ENCODE measurements at regions not wholly inside any gene's neighbourhood (a gene's known extent, or its start where the extent isn't known, plus 50 kb on each side); places are given as distances from the start of the nearest gene placed in this dataset.
A peak's percentile ranks its signal among the peaks of the same experiment; 100 is the strongest.

DNA sequence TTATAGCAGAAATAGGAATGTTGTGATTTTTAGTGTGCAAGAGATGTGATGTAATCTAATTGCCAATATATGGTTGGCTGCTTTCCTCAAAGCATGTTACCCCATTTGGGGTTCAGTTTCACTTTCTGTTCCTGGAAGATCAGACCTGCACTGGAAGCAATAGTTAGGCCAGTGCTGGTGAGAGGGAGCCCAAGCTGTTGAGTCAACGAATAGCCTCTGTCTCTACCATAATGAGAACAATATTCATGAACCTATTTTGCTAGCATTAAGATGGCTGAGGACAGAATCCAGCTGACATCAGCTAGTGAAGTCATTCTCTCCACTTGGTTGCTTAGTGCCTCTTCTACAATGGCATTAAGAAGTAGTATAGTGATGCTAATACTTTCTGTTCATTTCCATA is 379.9 kb upstream of the DCN start:
- Histone ChIP-seq H2AFZ (no peak overlapping the region), H3K27ac (no peak overlapping the region), H3K4me1 (ENCODE audit: insufficient read depth) (no peaks in the 10 kb centered on the region), H4K20me1 (ENCODE audit: insufficient read depth, poor library complexity, severe bottlenecking) (no peaks in the 10 kb centered on the region), H3K4me2 (no peak overlapping the region), H3K4me3 (no peak overlapping the region), H3K79me2 (no peaks in the 10 kb centered on the region), H3K9me2 (replicated peaks; ENCODE audit: insufficient read depth) (no peaks in the 10 kb centered on the region), H3K27me3 (no peaks in the 10 kb centered on the region), H3K36me3 (replicated peaks; ENCODE audit: insufficient read depth, low read depth) (no peaks in the 10 kb centered on the region), H3K9me3 (ENCODE audit: low read depth) (no peaks in the 10 kb centered on the region)
- 95% methylated on average over 1 of the region's 1 CpG for WGBS (ENCODE audit: low lambda C conversion rate, missing lambda C conversion rate)
- no peak for DNase-seq (ENCODE audit: low spot score)
- no peak for TF ChIP-seq EZH2 (IDR thresholded peaks at IDR 0.05; ENCODE audit: borderline replicate concordance)
- TF ChIP-seq, protein P1, sequence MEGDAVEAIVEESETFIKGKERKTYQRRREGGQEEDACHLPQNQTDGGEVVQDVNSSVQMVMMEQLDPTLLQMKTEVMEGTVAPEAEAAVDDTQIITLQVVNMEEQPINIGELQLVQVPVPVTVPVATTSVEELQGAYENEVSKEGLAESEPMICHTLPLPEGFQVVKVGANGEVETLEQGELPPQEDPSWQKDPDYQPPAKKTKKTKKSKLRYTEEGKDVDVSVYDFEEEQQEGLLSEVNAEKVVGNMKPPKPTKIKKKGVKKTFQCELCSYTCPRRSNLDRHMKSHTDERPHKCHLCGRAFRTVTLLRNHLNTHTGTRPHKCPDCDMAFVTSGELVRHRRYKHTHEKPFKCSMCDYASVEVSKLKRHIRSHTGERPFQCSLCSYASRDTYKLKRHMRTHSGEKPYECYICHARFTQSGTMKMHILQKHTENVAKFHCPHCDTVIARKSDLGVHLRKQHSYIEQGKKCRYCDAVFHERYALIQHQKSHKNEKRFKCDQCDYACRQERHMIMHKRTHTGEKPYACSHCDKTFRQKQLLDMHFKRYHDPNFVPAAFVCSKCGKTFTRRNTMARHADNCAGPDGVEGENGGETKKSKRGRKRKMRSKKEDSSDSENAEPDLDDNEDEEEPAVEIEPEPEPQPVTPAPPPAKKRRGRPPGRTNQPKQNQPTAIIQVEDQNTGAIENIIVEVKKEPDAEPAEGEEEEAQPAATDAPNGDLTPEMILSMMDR (IDR thresholded peaks at IDR 0.05; ENCODE audit: poor library complexity): no peak

DNA sequence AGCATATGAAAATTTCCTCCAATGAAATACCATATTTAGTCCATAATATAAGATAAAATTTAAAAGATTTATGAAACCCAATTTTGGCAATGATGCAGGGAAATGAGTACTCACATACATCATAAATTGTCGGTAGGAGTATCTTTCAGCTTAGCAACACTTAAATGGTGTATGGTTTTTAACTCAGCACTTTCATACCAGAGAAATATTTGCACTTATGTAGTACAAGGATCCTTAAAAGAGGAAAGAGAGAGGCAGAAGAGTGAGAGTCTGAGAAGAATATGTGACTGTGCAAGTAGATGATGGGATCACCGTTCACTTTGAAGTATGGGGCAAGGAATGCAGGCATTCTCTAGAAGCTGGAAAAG is 379.3 kb upstream of the DCN start:
- no peak overlapping the region for H3K27ac ChIP-seq
- no peaks in the 10 kb centered on the region for H3K79me2 ChIP-seq
- WGBS (ENCODE audit: low lambda C conversion rate, missing lambda C conversion rate): 75% methylated on average over 2 of the region's 2 CpGs
- no peaks in the 10 kb centered on the region for H3K9me3 ChIP-seq (ENCODE audit: low read depth)
- DNase-seq (ENCODE audit: low spot score): no peak
- H2AFZ ChIP-seq: no peak overlapping the region
- no peak overlapping the region for H3K4me2 ChIP-seq
- H3K4me1 ChIP-seq (ENCODE audit: insufficient read depth): no peaks in the 10 kb centered on the region
- H3K36me3 ChIP-seq (replicated peaks; ENCODE audit: insufficient read depth, low read depth): no peaks in the 10 kb centered on the region
- no peak overlapping the region for H3K4me3 ChIP-seq
- no peaks in the 10 kb centered on the region for H3K27me3 ChIP-seq
- TF ChIP-seq EZH2phosphoT487 (IDR thresholded peaks at IDR 0.05; ENCODE audit: low read depth, severe bottlenecking, unreplicated experiment) (no peak), EZH2 (IDR thresholded peaks at IDR 0.05; ENCODE audit: borderline replicate concordance) (no peak)
- TF ChIP-seq, protein P1 (IDR thresholded peaks at IDR 0.05; ENCODE audit: poor library complexity): no peak
- H3K9me2 ChIP-seq (replicated peaks; ENCODE audit: insufficient read depth): no peaks in the 10 kb centered on the region
- no peaks in the 10 kb centered on the region for H4K20me1 ChIP-seq (ENCODE audit: insufficient read depth, poor library complexity, severe bottlenecking)

DNA sequence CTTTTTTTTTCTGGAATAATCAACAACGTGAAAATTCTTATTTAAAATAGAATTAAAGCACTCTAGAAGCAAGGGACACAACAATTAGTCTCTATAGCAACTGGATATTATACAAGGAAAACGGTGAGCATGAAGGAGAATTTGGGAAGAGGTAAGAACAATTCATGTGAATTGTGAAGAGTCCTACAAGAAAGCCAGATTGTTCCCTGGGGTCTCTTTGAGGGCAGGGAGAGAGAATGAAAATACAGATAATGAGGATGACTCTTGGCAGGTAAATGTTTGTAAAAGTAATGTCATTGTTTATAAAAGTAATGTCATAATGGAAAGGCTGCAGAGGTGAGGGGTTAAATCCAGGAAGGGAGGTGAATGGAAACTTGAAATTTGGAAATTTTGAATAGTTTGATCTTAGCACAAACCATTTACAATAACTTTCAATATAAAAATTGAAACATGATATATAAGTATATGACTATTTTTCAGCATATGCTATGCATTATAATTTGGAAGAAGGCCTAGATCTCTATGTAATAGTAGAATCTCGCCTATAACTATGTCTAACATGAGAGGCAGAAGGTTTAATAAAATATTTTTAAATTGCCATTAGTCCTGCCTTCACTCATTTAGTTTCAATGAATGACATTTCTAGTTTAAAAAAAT is 378.8 kb upstream of the DCN start:
- DNase-seq (ENCODE audit: low spot score): no peak
- no peak overlapping the region for H2AFZ ChIP-seq
- H3K4me2 ChIP-seq: no peak overlapping the region
- TF ChIP-seq, protein P1 (IDR thresholded peaks at IDR 0.05; ENCODE audit: poor library complexity): no peak
- no peak for TF ChIP-seq EZH2phosphoT487 (IDR thresholded peaks at IDR 0.05; ENCODE audit: low read depth, severe bottlenecking, unreplicated experiment)
- TF ChIP-seq EZH2 (IDR thresholded peaks at IDR 0.05; ENCODE audit: borderline replicate concordance): no peak
- H3K36me3 ChIP-seq (replicated peaks; ENCODE audit: insufficient read depth, low read depth): no peaks in the 10 kb centered on the region
- no peaks in the 10 kb centered on the region for H3K79me2 ChIP-seq
- no peaks in the 10 kb centered on the region for H4K20me1 ChIP-seq (ENCODE audit: insufficient read depth, poor library complexity, severe bottlenecking)
- H3K27ac ChIP-seq: no peak overlapping the region
- no peaks in the 10 kb centered on the region for H3K9me2 ChIP-seq (replicated peaks; ENCODE audit: insufficient read depth)
- no peak overlapping the region for H3K4me3 ChIP-seq
- H3K4me1 ChIP-seq (ENCODE audit: insufficient read depth): peaks cover 2% of the 10 kb centered on the region
- H3K9me3 ChIP-seq (ENCODE audit: low read depth): no peaks in the 10 kb centered on the region
- no peaks in the 10 kb centered on the region for H3K27me3 ChIP-seq
- WGBS (ENCODE audit: low lambda C conversion rate, missing lambda C conversion rate): 69% methylated on average over 3 of the region's 3 CpGs

DNA sequence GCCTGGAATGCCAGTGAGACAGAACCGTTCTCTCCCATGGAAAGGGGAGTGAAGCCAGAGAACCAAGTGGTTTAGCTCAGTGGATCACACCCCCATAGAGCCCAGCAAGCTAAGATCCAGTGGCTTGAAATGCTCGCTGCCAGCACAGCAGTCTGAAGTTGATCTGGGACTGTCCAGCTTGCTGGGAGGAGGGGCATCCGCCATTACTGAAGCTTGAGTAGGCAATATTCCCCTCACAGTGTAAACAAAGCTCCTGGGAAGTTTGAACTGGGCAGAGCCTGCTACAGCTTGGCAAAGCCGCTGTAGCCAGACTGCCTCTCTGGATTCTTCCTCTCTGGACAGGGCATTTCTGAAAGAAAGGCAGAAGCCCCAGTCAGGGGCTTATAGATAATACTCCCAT is 374.3 kb upstream of the DCN start:
- WGBS (ENCODE audit: low lambda C conversion rate, missing lambda C conversion rate): 94% methylated on average over 4 of the region's 4 CpGs

More for the DNA sequence above, 374.3 kb upstream of the DCN start:
- Histone ChIP-seq H3K9me2 (replicated peaks; ENCODE audit: insufficient read depth) (no peaks in the 10 kb centered on the region), H3K27ac (peak overlapping the region; percentile 19), H3K4me2 (no peak overlapping the region), H2AFZ (no peak overlapping the region), H3K4me3 (no peak overlapping the region), H4K20me1 (ENCODE audit: insufficient read depth, poor library complexity, severe bottlenecking) (no peaks in the 10 kb centered on the region), H3K27me3 (no peaks in the 10 kb centered on the region), H3K4me1 (ENCODE audit: insufficient read depth) (peaks cover 3% of the 10 kb centered on the region), H3K36me3 (replicated peaks; ENCODE audit: insufficient read depth, low read depth) (no peaks in the 10 kb centered on the region), H3K9me3 (ENCODE audit: low read depth) (no peaks in the 10 kb centered on the region), H3K79me2 (no peaks in the 10 kb centered on the region)
- peak; percentile 9 for DNase-seq (ENCODE audit: low spot score)
- TF ChIP-seq, protein P1 (IDR thresholded peaks at IDR 0.05; ENCODE audit: poor library complexity): no peak
- TF ChIP-seq EZH2 (IDR thresholded peaks at IDR 0.05; ENCODE audit: borderline replicate concordance) (no peak), EZH2phosphoT487 (IDR thresholded peaks at IDR 0.05; ENCODE audit: low read depth, severe bottlenecking, unreplicated experiment) (no peak)

All from hepatocyte (in vitro differentiated cells).